ENCODE measurements at regions not wholly inside any gene's neighbourhood (a gene's known extent, or its start where the extent isn't known, plus 50 kb on each side); places are given as distances from the start of the nearest gene placed in this dataset.
"Not testable (repeated sequence)": the region's sequence is repeated elsewhere in the genome, so short reads cannot be mapped to it uniquely, and the experiment has no call there.

DNA sequence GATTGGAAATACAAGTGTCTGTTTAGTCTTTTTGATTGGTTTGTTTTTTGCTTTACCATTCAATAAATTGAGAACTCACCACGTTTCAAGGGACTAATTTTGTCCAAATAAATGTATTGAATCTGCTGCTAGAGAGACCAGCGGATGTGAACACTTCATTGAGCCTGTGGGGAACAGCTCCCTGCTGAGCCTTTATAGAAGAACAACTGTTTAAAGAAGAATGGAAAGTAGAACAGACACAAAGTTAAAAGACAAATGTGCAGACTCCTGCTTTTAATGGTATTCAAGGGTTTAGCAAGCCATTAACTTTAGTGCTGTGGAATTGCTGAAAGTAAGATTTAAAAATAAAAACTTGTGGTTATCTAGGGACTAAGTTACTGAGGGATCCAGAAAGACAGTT, 817.7 kb upstream of the B3GALT2 start:
- no peak overlapping the region for H2AFZ ChIP-seq (ENCODE audit: low read depth, low read length)
- no peak for FAIRE-seq
- H3K9me3 ChIP-seq (replicated peaks; ENCODE audit: control insufficient read depth, insufficient read depth, low read length) = no peaks in the 10 kb centered on the region
- ChIA-PET CTCF (no interaction called here), POLR2A (no interaction called here)
- no TSS peak for BruUV-seq (replicated peaks)
- intact Hi-C loops (cut with micrococcal nuclease) = no loop called here
- DNase-seq (ENCODE audit: low read depth, low spot score) = no peak
- H3K4me3 ChIP-seq (replicated peaks in 1 of 3; ENCODE audit: insufficient read depth in 1 of 3, low read depth in 1 of 3, low read length in 3 of 3) = no peak overlapping the region
- no peaks in the 10 kb centered on the region for H3K9me1 ChIP-seq (replicated peaks; ENCODE audit: control insufficient read depth, extremely low read depth, insufficient read depth, low read length)
- H3K4me1 ChIP-seq (ENCODE audit: control insufficient read depth, extremely low read depth, insufficient read depth, low read length) = no peaks in the 10 kb centered on the region
- H4K20me1 ChIP-seq (replicated peaks; ENCODE audit: control insufficient read depth, extremely low read depth, insufficient read depth, low read length) = no peaks in the 10 kb centered on the region
- no peak overlapping the region for H3K27ac ChIP-seq (ENCODE audit: insufficient read depth, low read depth, low read length)
- dilution Hi-C loops (cut with MboI; ENCODE audit: extremely low pct_ligation_motif_present, low sequenced_read_pairs) = no loop called here
- H3K4me2 ChIP-seq (ENCODE audit: insufficient read depth, low read length) = no peak overlapping the region
- H3K9ac ChIP-seq (replicated peaks; ENCODE audit: extremely low read depth, insufficient read depth, low read length) = no peak overlapping the region
- H3K36me3 ChIP-seq (ENCODE audit: control insufficient read depth in 2 of 2, extremely low read depth in 1 of 2, insufficient read depth in 2 of 2, low read length in 2 of 2) = no peaks in the 10 kb centered on the region
- no peaks in the 10 kb centered on the region for H3K79me2 ChIP-seq (ENCODE audit: control insufficient read depth, insufficient read depth, low read length)
- H3K27me3 ChIP-seq (ENCODE audit: control insufficient read depth in 2 of 2, insufficient read depth in 2 of 2, low read length in 2 of 2) = no peaks in the 10 kb centered on the region
- TF ChIP-seq POLR2A (IDR thresholded peaks at IDR 0.05; ENCODE audit: low read depth, low read length) = no peak

DNA sequence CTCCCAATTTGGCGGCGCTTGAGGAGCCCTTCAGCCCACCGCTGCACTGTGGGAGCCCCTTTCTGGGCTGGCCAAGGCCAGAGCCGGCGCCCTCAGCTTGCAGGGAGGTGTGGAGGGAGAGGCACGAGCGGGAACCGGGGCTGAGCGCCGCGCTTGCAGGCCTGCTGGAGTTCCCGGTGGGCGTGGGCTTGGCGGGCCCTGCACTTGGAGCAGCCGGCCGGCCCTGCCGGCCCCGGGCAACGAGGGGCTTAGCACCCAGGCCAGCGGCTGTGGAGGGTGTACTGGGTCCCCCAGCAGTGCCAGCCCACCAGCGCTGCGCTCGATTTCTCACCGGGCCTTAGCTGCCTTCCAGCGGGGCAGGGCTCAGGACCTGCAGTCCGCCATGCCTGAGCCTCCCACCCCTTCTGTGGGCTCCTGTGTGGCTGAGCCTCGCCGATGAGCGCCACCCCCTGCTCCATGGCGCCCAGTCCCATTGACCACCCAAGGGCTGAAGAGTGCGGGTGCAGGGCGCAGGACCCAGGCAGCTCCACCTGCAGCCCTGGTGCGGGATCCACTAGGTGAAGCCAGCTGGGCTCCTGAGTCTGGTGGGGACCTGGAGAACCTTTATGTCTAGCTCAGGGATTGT, 815.4 kb upstream of the B3GALT2 start:
- H3K9me3 ChIP-seq (replicated peaks; ENCODE audit: control insufficient read depth, insufficient read depth, low read length); H4K20me1 ChIP-seq (replicated peaks; ENCODE audit: control insufficient read depth, extremely low read depth, insufficient read depth, low read length); BruUV-seq (replicated peaks); H3K4me1 ChIP-seq (ENCODE audit: control insufficient read depth, extremely low read depth, insufficient read depth, low read length); DNase-seq (ENCODE audit: low read depth, low spot score); H3K27me3 ChIP-seq (ENCODE audit: control insufficient read depth in 2 of 2, insufficient read depth in 2 of 2, low read length in 2 of 2); H3K4me2 ChIP-seq (ENCODE audit: insufficient read depth, low read length); FAIRE-seq; dilution Hi-C loops (cut with MboI; ENCODE audit: extremely low pct_ligation_motif_present, low sequenced_read_pairs); H3K27ac ChIP-seq (ENCODE audit: insufficient read depth, low read depth, low read length); H3K4me3 ChIP-seq (replicated peaks in 1 of 3; ENCODE audit: insufficient read depth in 1 of 3, low read depth in 1 of 3, low read length in 3 of 3); H3K36me3 ChIP-seq (ENCODE audit: control insufficient read depth in 2 of 2, extremely low read depth in 1 of 2, insufficient read depth in 2 of 2, low read length in 2 of 2); H3K9me1 ChIP-seq (replicated peaks; ENCODE audit: control insufficient read depth, extremely low read depth, insufficient read depth, low read length); H3K79me2 ChIP-seq (ENCODE audit: control insufficient read depth, insufficient read depth, low read length); intact Hi-C loops (cut with micrococcal nuclease); POLR2A ChIA-PET; H3K9ac ChIP-seq (replicated peaks; ENCODE audit: extremely low read depth, insufficient read depth, low read length); H2AFZ ChIP-seq (ENCODE audit: low read depth, low read length); CTCF ChIA-PET: not testable (repeated sequence)

DNA sequence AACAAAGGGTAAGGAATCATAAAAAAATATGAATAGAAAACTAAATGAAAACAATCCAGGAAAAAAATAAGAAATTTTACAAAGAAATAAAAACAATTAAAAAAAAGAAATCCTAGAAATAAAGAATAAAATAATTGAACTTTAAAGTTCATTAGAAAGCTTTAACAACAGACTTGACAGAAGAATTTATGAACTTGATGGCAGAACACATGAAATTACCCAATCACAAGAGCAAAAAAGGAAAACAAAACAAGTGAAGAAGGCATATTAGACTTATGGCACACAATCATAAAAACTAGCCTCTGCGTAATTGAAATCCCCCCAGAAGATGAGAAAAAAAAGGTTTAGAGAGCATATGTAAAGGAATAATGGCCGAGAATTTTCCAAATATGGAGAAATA, 802.5 kb upstream of the B3GALT2 start:
- Histone ChIP-seq H2AFZ (ENCODE audit: low read depth, low read length) (no peak overlapping the region), H4K20me1 (replicated peaks; ENCODE audit: control insufficient read depth, extremely low read depth, insufficient read depth, low read length) (no peaks in the 10 kb centered on the region), H3K4me1 (ENCODE audit: control insufficient read depth, extremely low read depth, insufficient read depth, low read length) (no peaks in the 10 kb centered on the region), H3K27ac (ENCODE audit: insufficient read depth, low read depth, low read length) (no peak overlapping the region), H3K4me3 (replicated peaks in 1 of 3; ENCODE audit: insufficient read depth in 1 of 3, low read depth in 1 of 3, low read length in 3 of 3) (no peak overlapping the region), H3K9me1 (replicated peaks; ENCODE audit: control insufficient read depth, extremely low read depth, insufficient read depth, low read length) (no peaks in the 10 kb centered on the region), H3K79me2 (ENCODE audit: control insufficient read depth, insufficient read depth, low read length) (no peaks in the 10 kb centered on the region), H3K9me3 (replicated peaks; ENCODE audit: control insufficient read depth, insufficient read depth, low read length) (no peaks in the 10 kb centered on the region), H3K4me2 (ENCODE audit: insufficient read depth, low read length) (no peak overlapping the region), H3K36me3 (ENCODE audit: control insufficient read depth in 2 of 2, extremely low read depth in 1 of 2, insufficient read depth in 2 of 2, low read length in 2 of 2) (no peaks in the 10 kb centered on the region), H3K9ac (replicated peaks; ENCODE audit: extremely low read depth, insufficient read depth, low read length) (no peak overlapping the region), H3K27me3 (ENCODE audit: control insufficient read depth in 2 of 2, insufficient read depth in 2 of 2, low read length in 2 of 2) (no peaks in the 10 kb centered on the region)
- FAIRE-seq (no peak), DNase-seq (ENCODE audit: low read depth, low spot score) (no peak)
- dilution Hi-C loops (cut with MboI; ENCODE audit: extremely low pct_ligation_motif_present, low sequenced_read_pairs) (no loop called here), intact Hi-C loops (cut with micrococcal nuclease) (no loop called here)
- ChIA-PET POLR2A (no interaction called here), CTCF (no interaction called here)
- TF ChIP-seq, protein P1, sequence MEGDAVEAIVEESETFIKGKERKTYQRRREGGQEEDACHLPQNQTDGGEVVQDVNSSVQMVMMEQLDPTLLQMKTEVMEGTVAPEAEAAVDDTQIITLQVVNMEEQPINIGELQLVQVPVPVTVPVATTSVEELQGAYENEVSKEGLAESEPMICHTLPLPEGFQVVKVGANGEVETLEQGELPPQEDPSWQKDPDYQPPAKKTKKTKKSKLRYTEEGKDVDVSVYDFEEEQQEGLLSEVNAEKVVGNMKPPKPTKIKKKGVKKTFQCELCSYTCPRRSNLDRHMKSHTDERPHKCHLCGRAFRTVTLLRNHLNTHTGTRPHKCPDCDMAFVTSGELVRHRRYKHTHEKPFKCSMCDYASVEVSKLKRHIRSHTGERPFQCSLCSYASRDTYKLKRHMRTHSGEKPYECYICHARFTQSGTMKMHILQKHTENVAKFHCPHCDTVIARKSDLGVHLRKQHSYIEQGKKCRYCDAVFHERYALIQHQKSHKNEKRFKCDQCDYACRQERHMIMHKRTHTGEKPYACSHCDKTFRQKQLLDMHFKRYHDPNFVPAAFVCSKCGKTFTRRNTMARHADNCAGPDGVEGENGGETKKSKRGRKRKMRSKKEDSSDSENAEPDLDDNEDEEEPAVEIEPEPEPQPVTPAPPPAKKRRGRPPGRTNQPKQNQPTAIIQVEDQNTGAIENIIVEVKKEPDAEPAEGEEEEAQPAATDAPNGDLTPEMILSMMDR (IDR thresholded peaks at IDR 0.05; ENCODE audit: extremely low read depth in 1 of 2, insufficient read depth in 1 of 2, low read depth in 1 of 2, low read length in 2 of 2) = no peak
- TF ChIP-seq POLR2AphosphoS5 (IDR thresholded peaks at IDR 0.05; ENCODE audit: insufficient read depth, low read depth, low read length) = no peak
- TF ChIP-seq JUN (IDR thresholded peaks at IDR 0.05; ENCODE audit: borderline replicate concordance, insufficient read depth, insufficient read length, low read depth) = no peak
- TF ChIP-seq FOS (IDR thresholded peaks at IDR 0.05; ENCODE audit: borderline replicate concordance, insufficient read depth, low read length) = no peak
- TF ChIP-seq EZH2 (IDR thresholded peaks at IDR 0.05; ENCODE audit: borderline replicate concordance, low read depth, low read length, severe bottlenecking) = no peak
- TF ChIP-seq GATA2 (IDR thresholded peaks at IDR 0.05; ENCODE audit: insufficient read depth, insufficient read length, low read depth, low read length) = no peak
- no peak for TF ChIP-seq MYC (IDR thresholded peaks at IDR 0.05; ENCODE audit: low read depth, low read length)
- TF ChIP-seq, protein P2, sequence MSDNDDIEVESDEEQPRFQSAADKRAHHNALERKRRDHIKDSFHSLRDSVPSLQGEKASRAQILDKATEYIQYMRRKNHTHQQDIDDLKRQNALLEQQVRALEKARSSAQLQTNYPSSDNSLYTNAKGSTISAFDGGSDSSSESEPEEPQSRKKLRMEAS (IDR thresholded peaks at IDR 0.05; ENCODE audit: insufficient read depth, insufficient read length) = no peak
- TF ChIP-seq POLR2A (IDR thresholded peaks at IDR 0.05; ENCODE audit: low read depth, low read length) = no peak
- BruUV-seq (replicated peaks) = no TSS peak
